ENCODE measurements at regions not wholly inside any gene's neighbourhood (a gene's known extent, or its start where the extent isn't known, plus 50 kb on each side); places are given as distances from the start of the nearest gene placed in this dataset.

GRCh38 chr16:66315210-66315825, 51.2 kb upstream of the CDH5 start:
- peak; percentile 86 for DNase-seq (ENCODE audit: low spot score)

- DNase-seq (ENCODE audit: low spot score) = no peak
Observed at GRCh38 chr16:66311306-66311705, 55.2 kb upstream of the CDH5 start.

DNA sequence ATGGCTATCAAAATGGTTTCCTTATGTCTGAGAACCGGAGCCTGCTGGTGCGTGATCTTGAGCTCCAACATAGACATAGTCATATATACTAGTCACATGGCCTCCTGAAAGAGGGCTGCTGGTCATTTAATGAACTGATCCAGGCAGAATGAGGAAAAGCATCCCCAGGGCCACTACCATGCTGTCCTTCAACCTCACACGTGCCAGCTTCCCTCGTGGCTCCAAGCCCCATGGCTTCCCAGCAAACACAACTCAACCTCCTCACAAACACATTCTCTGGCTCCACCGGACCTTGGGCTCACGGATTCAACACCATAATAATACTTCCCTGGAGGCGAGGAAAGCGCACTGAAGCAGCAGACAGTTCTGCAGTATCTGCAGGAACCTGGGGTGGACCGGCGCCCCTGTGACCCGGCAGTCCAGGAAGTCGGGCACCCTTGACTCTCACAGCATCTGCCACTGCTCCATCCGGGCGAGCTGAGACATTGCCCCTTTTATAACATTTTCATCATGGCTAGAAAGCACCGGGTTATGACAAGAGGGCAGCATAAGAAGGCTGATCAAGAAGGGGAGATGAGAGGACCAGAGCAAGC, 57.2 kb upstream of the CDH5 start:
- no peak for DNase-seq (ENCODE audit: low spot score)

DNA sequence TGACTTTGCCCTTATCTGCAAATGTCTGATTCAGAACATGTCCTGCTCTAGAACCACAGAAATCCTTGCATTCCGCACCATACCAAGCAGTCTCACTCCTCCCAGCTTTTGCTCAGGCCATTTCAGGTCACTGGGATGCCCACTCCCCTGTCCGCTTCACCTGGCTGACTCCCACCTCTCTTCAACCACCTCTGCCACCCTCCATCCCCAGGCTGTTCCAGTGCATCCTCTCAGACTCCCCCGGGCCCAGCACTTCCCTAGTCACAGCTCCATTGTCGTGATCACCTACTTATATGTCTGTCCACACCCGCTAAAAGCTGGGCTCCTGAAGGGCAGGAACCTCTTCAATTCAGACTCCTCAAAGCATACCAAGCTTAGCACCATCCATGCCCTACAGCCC, 58.4 kb upstream of the CDH5 start:
- DNase-seq (ENCODE audit: low spot score) = no peak

- DNase-seq (ENCODE audit: low spot score) = no peak
Observed at GRCh38 chr16:66306366-66307150, 59.9 kb upstream of the CDH5 start.

- DNase-seq (ENCODE audit: low spot score) = no peak
Observed at GRCh38 chr16:66304961-66305360, 61.5 kb upstream of the CDH5 start.

- no peak for DNase-seq (ENCODE audit: low spot score)
Observed at GRCh38 chr16:66304151-66304550, 62.3 kb upstream of the CDH5 start.

GRCh38 chr16:66300501-66300900, 66.0 kb upstream of the CDH5 start:
- no peak for DNase-seq (ENCODE audit: low spot score)

DNA sequence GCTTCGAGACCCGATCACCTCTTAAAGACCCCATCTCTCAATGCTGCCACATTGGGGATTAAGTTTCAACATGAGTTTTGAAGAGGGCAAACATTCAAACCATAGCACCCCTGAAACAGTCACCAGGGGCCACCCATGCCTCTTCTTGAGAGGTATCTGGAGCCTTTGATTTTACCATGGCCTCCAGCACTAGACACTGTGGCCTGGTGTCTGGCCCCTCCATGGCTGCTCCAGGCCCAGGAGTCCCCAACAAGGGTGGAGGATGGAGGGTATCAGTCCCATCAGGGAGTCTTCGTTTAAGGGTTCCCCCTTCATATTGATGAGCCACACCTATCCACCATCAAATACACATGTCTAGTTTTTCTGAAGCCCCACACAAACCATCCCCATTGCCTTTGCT, 66.5 kb upstream of the CDH5 start:
- no peak for DNase-seq (ENCODE audit: low spot score)

GRCh38 chr16:66299349-66299748, 67.1 kb upstream of the CDH5 start:
- no peak for DNase-seq (ENCODE audit: low spot score)

DNA sequence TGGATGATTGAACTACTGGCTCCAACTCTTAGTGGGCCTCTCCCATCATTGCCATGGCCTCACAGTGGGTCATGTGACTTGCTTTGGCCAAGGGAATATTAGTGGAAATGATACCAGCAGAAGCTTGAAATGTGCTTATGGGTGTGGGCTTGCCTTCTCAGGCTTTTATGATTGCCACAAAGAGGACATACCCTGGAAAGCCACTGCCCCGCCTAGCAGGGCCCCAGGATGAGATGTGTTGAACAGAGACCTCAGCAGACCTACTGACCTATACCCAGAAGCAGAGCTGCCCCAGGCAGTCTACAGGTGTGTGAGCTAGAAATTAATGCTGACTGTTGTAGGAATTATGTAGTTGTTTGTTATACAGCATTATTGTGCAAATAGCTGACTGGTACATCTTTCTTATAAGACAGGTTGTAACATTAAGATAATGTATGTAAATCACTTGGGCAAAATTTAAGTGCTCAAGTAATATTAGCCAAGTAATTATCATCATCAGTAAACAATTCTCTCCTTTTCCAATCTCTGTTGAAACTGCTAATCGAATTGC, 67.8 kb upstream of the CDH5 start:
- DNase-seq (ENCODE audit: low spot score) = no peak

DNA sequence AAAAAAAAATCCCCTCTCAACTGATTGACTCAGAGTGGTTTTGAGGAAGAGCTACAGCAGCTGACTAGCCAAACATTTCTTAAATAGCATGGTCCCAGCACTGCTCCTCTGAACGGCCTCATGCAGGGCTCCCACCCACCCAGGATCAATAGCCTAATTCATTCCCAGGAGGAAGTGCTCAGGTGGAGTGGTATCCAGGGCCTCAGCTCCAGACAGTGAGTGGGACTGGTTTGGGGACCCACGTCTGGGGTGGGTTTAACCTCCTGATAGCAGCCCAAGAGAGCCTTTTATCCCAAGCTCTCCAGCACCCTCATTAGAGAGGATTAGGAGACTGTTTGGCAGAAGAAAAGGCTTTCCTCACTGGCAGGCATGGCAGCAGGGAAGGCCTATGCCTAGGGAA, 68.5 kb upstream of the CDH5 start:
- DNase-seq (ENCODE audit: low spot score) = no peak

GRCh38 chr16:66296591-66296990, 69.9 kb upstream of the CDH5 start:
- DNase-seq (ENCODE audit: low spot score) = no peak

- DNase-seq (ENCODE audit: low spot score) = no peak
Observed at GRCh38 chr16:66295761-66296546, 70.5 kb upstream of the CDH5 start.

- DNase-seq (ENCODE audit: low spot score) = no peak
Observed at GRCh38 chr16:66295213-66295612, 71.3 kb upstream of the CDH5 start.

- DNase-seq (ENCODE audit: low spot score) = no peak
Observed at GRCh38 chr16:66294507-66294906, 72.0 kb upstream of the CDH5 start.

DNA sequence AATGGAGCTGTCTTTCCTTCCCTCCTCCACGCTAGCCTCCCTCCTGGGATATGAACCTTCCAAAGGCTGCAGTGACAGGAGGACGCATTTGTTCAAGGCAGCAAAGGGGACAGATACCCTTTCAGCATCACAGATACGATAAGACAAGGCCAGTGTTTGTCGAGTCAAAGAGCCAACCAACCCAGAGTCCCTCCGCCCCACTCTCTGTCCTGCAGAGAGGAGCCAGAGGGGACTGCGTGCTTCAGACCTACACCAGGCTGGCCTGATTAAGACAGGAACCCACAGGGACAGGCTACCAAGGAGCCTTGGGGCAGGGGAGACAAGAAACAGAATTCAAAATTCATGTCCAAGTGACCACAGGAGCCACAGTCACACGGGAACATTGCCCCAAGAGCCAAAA, 72.6 kb upstream of the CDH5 start:
- no peak for DNase-seq (ENCODE audit: low spot score)

GRCh38 chr16:66293207-66293735, 73.2 kb upstream of the CDH5 start:
- no peak for DNase-seq (ENCODE audit: low spot score)

- DNase-seq (ENCODE audit: low spot score) = no peak
Observed at GRCh38 chr16:66292241-66292935, 74.1 kb upstream of the CDH5 start.

- DNase-seq (ENCODE audit: low spot score) = no peak
Observed at GRCh38 chr16:66291833-66292232, 74.7 kb upstream of the CDH5 start.

DNA sequence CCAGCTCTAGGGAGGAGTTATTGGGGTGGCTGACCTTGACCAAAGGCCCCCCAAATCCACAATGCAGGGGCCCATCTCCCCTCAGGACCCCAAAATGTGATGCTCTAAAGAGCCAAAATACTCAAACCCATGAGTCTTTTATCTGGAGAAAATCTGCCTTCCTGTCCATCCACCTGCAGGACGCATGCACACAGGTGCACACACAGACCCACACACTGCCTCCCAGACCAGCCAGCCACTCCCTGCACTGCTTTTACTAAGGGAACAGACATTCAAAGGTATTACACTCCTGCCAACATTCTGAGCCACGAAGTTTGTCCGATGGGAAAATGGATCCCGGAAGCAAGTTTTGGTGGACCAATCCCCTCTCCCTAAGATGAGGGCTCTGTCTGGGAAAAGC, 76.1 kb upstream of the CDH5 start:
- DNase-seq (ENCODE audit: low spot score) = no peak

DNA sequence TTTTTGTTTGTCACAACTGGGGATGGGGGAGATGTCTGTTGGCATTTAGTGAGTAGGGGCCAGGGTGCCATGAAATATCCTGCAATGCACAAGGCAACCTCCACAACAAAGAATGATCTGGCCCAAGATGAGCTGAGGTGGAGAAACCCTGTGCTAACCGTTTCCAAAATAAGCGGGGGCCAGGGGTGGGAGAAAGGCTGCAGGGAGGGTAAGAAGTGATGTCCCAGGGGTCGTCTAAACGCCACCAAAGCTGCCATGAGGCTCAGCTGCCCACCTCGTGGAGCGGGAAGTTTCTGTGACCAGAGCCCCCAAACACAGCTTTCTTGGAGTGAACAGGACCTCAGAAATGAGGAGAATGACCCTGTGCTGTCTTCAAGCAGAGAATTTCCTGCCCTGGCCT, 76.5 kb upstream of the CDH5 start:
- no peak for DNase-seq (ENCODE audit: low spot score)

Data from Ammon's horn (tissue), 1 donor.